SK-N-SH (cell line): ENCODE measurements at regions not wholly inside any gene's neighbourhood (a gene's known extent, or its start where the extent isn't known, plus 50 kb on each side); places are given as distances from the start of the nearest gene placed in this dataset.

Source experiments
- CTCF ChIA-PET: fragments of 300-600, 350-600 bp; formaldehyde crosslinking; extraction: SDS; loops from one replicate; lab custom pipeline; 2021; lab: Yijun Ruan, JAX
- POLR2A ChIA-PET: fragments of 350-600 bp; sonication (Branson Sonifier 250); formaldehyde crosslinking; extraction: SDS; loops from one replicate; lab custom pipeline; 2020; ENCODE audit warnings: antibody characterized with exemption, inconsistent platforms; lab: Yijun Ruan, JAX
- DNase-seq: peaks from one replicate; pipeline ENCODE4 v3.0.0; 2012
- H2AFZ ChIP-seq: fragments of 200-600 bp; sonication (generic); 2 replicates; pipeline ENCODE4 v1.8.1; 2016; ENCODE audit warnings: antibody characterized with exemption, mild to moderate bottlenecking, low read depth
- H3F3A ChIP-seq: fragments of 200-600 bp; sonication (generic); replicated peaks from 2 replicates; pipeline ENCODE3; 2016; ENCODE audit warnings: antibody characterized with exemption, mild to moderate bottlenecking; ENCODE audit not compliant: insufficient read depth
- H3K27ac ChIP-seq, 2 experiments: fragments of 200-500 bp in 1 of 2; fragments of 200-600 bp in 1 of 2; sonication (Bioruptor generic) in 1 of 2; sonication (generic), shearing (Covaris generic) in 1 of 2; 2 replicates each; pipeline versions ENCODE4 v1.5.1 to v1.6.1; 2014 to 2016; ENCODE audit warnings: low read depth in 2 of 2, inconsistent platforms in 1 of 2, low read length in 1 of 2, mild to moderate bottlenecking in 1 of 2, mixed read lengths in 1 of 2
- H3K27me3 ChIP-seq: fragments of 200-600 bp; sonication (generic), shearing (Covaris generic); 2 replicates; pipeline ENCODE4 v1.6.1; 2016; ENCODE audit warnings: mixed run types; ENCODE audit not compliant: insufficient read depth
- H3K36me3 ChIP-seq, 2 experiments: fragments of 200-500 bp in 1 of 2; fragments of 200-600 bp in 1 of 2; sonication (Bioruptor generic) in 1 of 2; sonication (generic) in 1 of 2; replicated peaks in 1 of 2; 2 replicates each; pipeline versions ENCODE3 to v1.5.1; 2014 to 2016; ENCODE audit warnings: low read length in 1 of 2, mild to moderate bottlenecking in 1 of 2; ENCODE audit not compliant: insufficient read depth in 2 of 2, control insufficient read depth in 1 of 2
- H3K4me1 ChIP-seq, 2 experiments: fragments of 200-500 bp in 1 of 2; fragments of 200-600 bp in 1 of 2; sonication (Bioruptor generic) in 1 of 2; sonication (generic), shearing (Covaris generic) in 1 of 2; 2 replicates each; pipeline versions ENCODE4 v1.5.1 to v1.6.1; 2014 to 2016; ENCODE audit warnings: low read depth in 1 of 2, low read length in 1 of 2, mixed run types in 1 of 2; ENCODE audit not compliant: insufficient read depth in 2 of 2, control insufficient read depth in 1 of 2
- H3K4me2 ChIP-seq: fragments of 200-600 bp; sonication (generic), shearing (Covaris generic); 2 replicates; pipeline ENCODE4 v1.6.1; 2017; ENCODE audit warnings: mixed run types
- H3K4me3 ChIP-seq, 2 experiments: fragments of 200-500 bp in 1 of 2; fragments of 200-600 bp in 1 of 2; sonication (Bioruptor generic) in 1 of 2; sonication (generic), shearing (Covaris generic) in 1 of 2; 2 replicates each; pipeline versions ENCODE4 v1.5.1 to v1.8.1; 2014 to 2016; ENCODE audit warnings: low read depth in 2 of 2, inconsistent platforms in 1 of 2, low read length in 1 of 2, mild to moderate bottlenecking in 1 of 2, mixed read lengths in 1 of 2, moderate library complexity in 1 of 2
- H3K79me2 ChIP-seq: fragments of 200-600 bp; sonication (generic); 2 replicates; pipeline ENCODE4 v1.8.1; 2017; ENCODE audit warnings: mild to moderate bottlenecking; ENCODE audit not compliant: insufficient read depth
- H3K9ac ChIP-seq: fragments of 200-600 bp; sonication (generic); 2 replicates; pipeline ENCODE4 v1.6.1; 2017; ENCODE audit warnings: mixed run types
- H3K9me2 ChIP-seq: fragments of 200-600 bp; sonication (generic); 2 replicates; pipeline ENCODE4 v1.6.1; 2017; ENCODE audit warnings: mixed run types
- H3K9me3 ChIP-seq: fragments of 200-600 bp; sonication (generic); 2 replicates; pipeline ENCODE4 v1.6.1; 2017; ENCODE audit warnings: mixed run types, mild to moderate bottlenecking, moderate library complexity
- H4K20me1 ChIP-seq: fragments of 200-600 bp; sonication (generic); 2 replicates; pipeline ENCODE4 v1.6.1; 2017; ENCODE audit warnings: mild to moderate bottlenecking, mixed run types; ENCODE audit not compliant: insufficient read depth
- CHD2 ChIP-seq: fragments of 150-350 bp; IDR thresholded peaks from 2 replicates; pipeline ENCODE4 v1.6.1; 2018; ENCODE audit warnings: low read length; ENCODE audit not compliant: partially characterized antibody
- FOSL2 ChIP-seq: IDR thresholded peaks from 2 replicates; pipeline ENCODE4 v1.4.0; 2012; ENCODE audit warnings: low read depth, mild to moderate bottlenecking, moderate library complexity, borderline replicate concordance
- FOXM1 ChIP-seq: IDR thresholded peaks from 2 replicates; pipeline ENCODE4 v1.4.0; 2012; ENCODE audit warnings: low read depth, mild to moderate bottlenecking
- GABPA ChIP-seq: IDR thresholded peaks from 2 replicates; pipeline ENCODE4 v1.4.0; 2012; ENCODE audit warnings: low read depth, mild to moderate bottlenecking
- MEF2A ChIP-seq: IDR thresholded peaks from 2 replicates; pipeline ENCODE4 v1.4.0; 2012; ENCODE audit warnings: low read depth, borderline replicate concordance
- NRF1 ChIP-seq: IDR thresholded peaks from 2 replicates; pipeline ENCODE4 v1.6.1; 2012; ENCODE audit warnings: low read depth, mild to moderate bottlenecking, low read length
- POLR2AphosphoS5 ChIP-seq: IDR thresholded peaks from 2 replicates; pipeline ENCODE4 v1.6.1; 2012; ENCODE audit warnings: low read depth, low read length
- RFX5 ChIP-seq: IDR thresholded peaks from 2 replicates; pipeline ENCODE4 v1.6.1; 2012; ENCODE audit warnings: mild to moderate bottlenecking, improper control_type of control experiment, low read length
- SIN3A ChIP-seq: IDR thresholded peaks from 2 replicates; pipeline ENCODE4 v1.6.1; 2012; ENCODE audit warnings: low read depth, mild to moderate bottlenecking, low read length, moderate library complexity, borderline replicate concordance
- SMC3 ChIP-seq: IDR thresholded peaks from 2 replicates; pipeline ENCODE4 v1.6.1; 2012; ENCODE audit warnings: low read depth, low read length, improper control_type of control experiment
- USF1 ChIP-seq: IDR thresholded peaks from 2 replicates; pipeline ENCODE4 v1.4.0; 2012; ENCODE audit warnings: low read depth, borderline replicate concordance
- WGBS: methylation state at CpG from one replicate; pipeline ENCODE4 v1.1.6; 2017; ENCODE audit warnings: low lambda C conversion rate; 5-methylcytosine and 5-hydroxymethylcytosine counted together
- TF ChIP-seq, protein P1 (sequence below): IDR thresholded peaks from 2 replicates; pipeline ENCODE4 v1.6.1; 2012; ENCODE audit warnings: mild to moderate bottlenecking, low read depth, low read length, moderate library complexity
- TF ChIP-seq, protein P2 (sequence below): fragments of 150-350 bp; IDR thresholded peaks from 2 replicates; pipeline ENCODE4 v1.6.1; 2017; ENCODE audit warnings: antibody characterized with exemption, low read length, low read depth, borderline replicate concordance
- TF ChIP-seq, protein P3 (sequence below): fragments of 150-350 bp; IDR thresholded peaks from 2 replicates; pipeline ENCODE4 v1.6.1; 2016; ENCODE audit warnings: mild to moderate bottlenecking, low read depth, low read length
- TF ChIP-seq, protein P4 (sequence below): IDR thresholded peaks from 2 replicates; pipeline ENCODE4; 2012

- WGBS = 5% methylated on average over 5 of the region's 5 CpGs
Measured at GRCh38 chr14:29446971-29447370, 480.7 kb downstream of the PRKD1 start.

More at GRCh38 chr14:29446971-29447370, 480.7 kb downstream of the PRKD1 start:
- no peak for DNase-seq
- H3K4me1 ChIP-seq = peaks cover 0 to 8% of the 10 kb centered on the region in 2 experiments; a peak in 1 of 4 replicates
- H2AFZ ChIP-seq = no peak overlapping the region
- H3K9me3 ChIP-seq = no peaks in the 10 kb centered on the region
- H3K4me2 ChIP-seq = no peak overlapping the region
- H3F3A ChIP-seq = no peaks in the 10 kb centered on the region
- H3K4me3 ChIP-seq = no peak overlapping the region
- H4K20me1 ChIP-seq = no peaks in the 10 kb centered on the region
- TF ChIP-seq, protein P1, sequence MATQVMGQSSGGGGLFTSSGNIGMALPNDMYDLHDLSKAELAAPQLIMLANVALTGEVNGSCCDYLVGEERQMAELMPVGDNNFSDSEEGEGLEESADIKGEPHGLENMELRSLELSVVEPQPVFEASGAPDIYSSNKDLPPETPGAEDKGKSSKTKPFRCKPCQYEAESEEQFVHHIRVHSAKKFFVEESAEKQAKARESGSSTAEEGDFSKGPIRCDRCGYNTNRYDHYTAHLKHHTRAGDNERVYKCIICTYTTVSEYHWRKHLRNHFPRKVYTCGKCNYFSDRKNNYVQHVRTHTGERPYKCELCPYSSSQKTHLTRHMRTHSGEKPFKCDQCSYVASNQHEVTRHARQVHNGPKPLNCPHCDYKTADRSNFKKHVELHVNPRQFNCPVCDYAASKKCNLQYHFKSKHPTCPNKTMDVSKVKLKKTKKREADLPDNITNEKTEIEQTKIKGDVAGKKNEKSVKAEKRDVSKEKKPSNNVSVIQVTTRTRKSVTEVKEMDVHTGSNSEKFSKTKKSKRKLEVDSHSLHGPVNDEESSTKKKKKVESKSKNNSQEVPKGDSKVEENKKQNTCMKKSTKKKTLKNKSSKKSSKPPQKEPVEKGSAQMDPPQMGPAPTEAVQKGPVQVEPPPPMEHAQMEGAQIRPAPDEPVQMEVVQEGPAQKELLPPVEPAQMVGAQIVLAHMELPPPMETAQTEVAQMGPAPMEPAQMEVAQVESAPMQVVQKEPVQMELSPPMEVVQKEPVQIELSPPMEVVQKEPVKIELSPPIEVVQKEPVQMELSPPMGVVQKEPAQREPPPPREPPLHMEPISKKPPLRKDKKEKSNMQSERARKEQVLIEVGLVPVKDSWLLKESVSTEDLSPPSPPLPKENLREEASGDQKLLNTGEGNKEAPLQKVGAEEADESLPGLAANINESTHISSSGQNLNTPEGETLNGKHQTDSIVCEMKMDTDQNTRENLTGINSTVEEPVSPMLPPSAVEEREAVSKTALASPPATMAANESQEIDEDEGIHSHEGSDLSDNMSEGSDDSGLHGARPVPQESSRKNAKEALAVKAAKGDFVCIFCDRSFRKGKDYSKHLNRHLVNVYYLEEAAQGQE = no peak
- TF ChIP-seq, protein P2, sequence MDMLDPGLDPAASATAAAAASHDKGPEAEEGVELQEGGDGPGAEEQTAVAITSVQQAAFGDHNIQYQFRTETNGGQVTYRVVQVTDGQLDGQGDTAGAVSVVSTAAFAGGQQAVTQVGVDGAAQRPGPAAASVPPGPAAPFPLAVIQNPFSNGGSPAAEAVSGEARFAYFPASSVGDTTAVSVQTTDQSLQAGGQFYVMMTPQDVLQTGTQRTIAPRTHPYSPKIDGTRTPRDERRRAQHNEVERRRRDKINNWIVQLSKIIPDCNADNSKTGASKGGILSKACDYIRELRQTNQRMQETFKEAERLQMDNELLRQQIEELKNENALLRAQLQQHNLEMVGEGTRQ = no peak
- no peak for TF ChIP-seq SIN3A
- TF ChIP-seq FOXM1 = no peak
- no peak for TF ChIP-seq USF1
- TF ChIP-seq POLR2AphosphoS5 = no peak
- no peak for TF ChIP-seq CHD2
- TF ChIP-seq, protein P3, sequence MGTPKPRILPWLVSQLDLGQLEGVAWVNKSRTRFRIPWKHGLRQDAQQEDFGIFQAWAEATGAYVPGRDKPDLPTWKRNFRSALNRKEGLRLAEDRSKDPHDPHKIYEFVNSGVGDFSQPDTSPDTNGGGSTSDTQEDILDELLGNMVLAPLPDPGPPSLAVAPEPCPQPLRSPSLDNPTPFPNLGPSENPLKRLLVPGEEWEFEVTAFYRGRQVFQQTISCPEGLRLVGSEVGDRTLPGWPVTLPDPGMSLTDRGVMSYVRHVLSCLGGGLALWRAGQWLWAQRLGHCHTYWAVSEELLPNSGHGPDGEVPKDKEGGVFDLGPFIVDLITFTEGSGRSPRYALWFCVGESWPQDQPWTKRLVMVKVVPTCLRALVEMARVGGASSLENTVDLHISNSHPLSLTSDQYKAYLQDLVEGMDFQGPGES = no peak
- no peak for TF ChIP-seq GABPA
- no peak for TF ChIP-seq NRF1
- TF ChIP-seq SMC3 = no peak
- TF ChIP-seq FOSL2 = no peak
- TF ChIP-seq RFX5 = no peak
- no peak for TF ChIP-seq MEF2A
- TF ChIP-seq, protein P4, sequence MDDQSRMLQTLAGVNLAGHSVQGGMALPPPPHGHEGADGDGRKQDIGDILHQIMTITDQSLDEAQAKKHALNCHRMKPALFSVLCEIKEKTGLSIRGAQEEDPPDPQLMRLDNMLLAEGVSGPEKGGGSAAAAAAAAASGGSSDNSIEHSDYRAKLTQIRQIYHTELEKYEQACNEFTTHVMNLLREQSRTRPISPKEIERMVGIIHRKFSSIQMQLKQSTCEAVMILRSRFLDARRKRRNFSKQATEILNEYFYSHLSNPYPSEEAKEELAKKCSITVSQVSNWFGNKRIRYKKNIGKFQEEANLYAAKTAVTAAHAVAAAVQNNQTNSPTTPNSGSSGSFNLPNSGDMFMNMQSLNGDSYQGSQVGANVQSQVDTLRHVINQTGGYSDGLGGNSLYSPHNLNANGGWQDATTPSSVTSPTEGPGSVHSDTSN = no peak
- H3K27ac ChIP-seq = no peak overlapping the region
- no peaks in the 10 kb centered on the region for H3K79me2 ChIP-seq
- H3K36me3 ChIP-seq = no peaks in the 10 kb centered on the region
- H3K27me3 ChIP-seq = peaks cover 25% of the 10 kb centered on the region; the same call in 1 of the 2 replicates
- H3K9ac ChIP-seq = no peak overlapping the region
- H3K9me2 ChIP-seq = no peaks in the 10 kb centered on the region
- ChIA-PET CTCF (no interaction called here), POLR2A (no interaction called here)
